GM21619 (cell line): ENCODE measurements at regions not wholly inside any gene's neighbourhood (a gene's known extent, or its start where the extent isn't known, plus 50 kb on each side); places are given as distances from the start of the nearest gene placed in this dataset.
"Not testable (repeated sequence)": the region's sequence is repeated elsewhere in the genome, so short reads cannot be mapped to it uniquely, and the experiment has no call there.

Experiments
- ATAC-seq: cut with Tn5 transposase; IDR thresholded peaks from one replicate; pipeline ENCODE4 v1.9.1; 2021; ENCODE audit not compliant: unreplicated experiment

GRCh38 chr3:4147556-4148118 lies 155.5 kb upstream of the SETMAR start:
- no peak for ATAC-seq

- ATAC-seq = no peak
Observed at GRCh38 chr3:4149296-4149695, 153.9 kb upstream of the SETMAR start.

GRCh38 chr3:4150816-4151215 lies 152.4 kb upstream of the SETMAR start:
- ATAC-seq = no peak

- ATAC-seq = no peak
Observed at GRCh38 chr3:4151859-4152258, 151.3 kb upstream of the SETMAR start.

- ATAC-seq = no peak
Observed at GRCh38 chr3:4153771-4154170, 149.4 kb upstream of the SETMAR start.

GRCh38 chr3:4158329-4158728 lies 144.8 kb upstream of the SETMAR start:
- ATAC-seq = no peak

- ATAC-seq = no peak
Observed at GRCh38 chr3:4162096-4162495, 141.1 kb upstream of the SETMAR start.

GRCh38 chr3:4163011-4163410 lies 140.2 kb upstream of the SETMAR start:
- ATAC-seq = no peak

- no peak for ATAC-seq
Observed at GRCh38 chr3:4166540-4166939, 136.6 kb upstream of the SETMAR start.

GRCh38 chr3:4167230-4167629 lies 135.9 kb upstream of the SETMAR start:
- not testable (repeated sequence) for ATAC-seq

GRCh38 chr3:4174791-4175190 lies 128.4 kb upstream of the SETMAR start:
- no peak for ATAC-seq

- no peak for ATAC-seq
Observed at GRCh38 chr3:4191971-4192370, 111.2 kb upstream of the SETMAR start.

- ATAC-seq = no peak
Observed at GRCh38 chr3:4195006-4195405, 108.2 kb upstream of the SETMAR start.

GRCh38 chr3:4196506-4197147 lies 106.5 kb upstream of the SETMAR start:
- no peak for ATAC-seq

GRCh38 chr3:4197670-4198069 lies 105.5 kb upstream of the SETMAR start:
- no peak for ATAC-seq

GRCh38 chr3:4198491-4198890 lies 104.7 kb upstream of the SETMAR start:
- ATAC-seq = no peak

GRCh38 chr3:4204776-4205175 lies 98.4 kb upstream of the SETMAR start:
- ATAC-seq = not testable (repeated sequence)

- ATAC-seq = no peak
Observed at GRCh38 chr3:4207672-4208071, 95.5 kb upstream of the SETMAR start.

- ATAC-seq = no peak
Observed at GRCh38 chr3:4208556-4208955, 94.6 kb upstream of the SETMAR start.

- no peak for ATAC-seq
Observed at GRCh38 chr3:4211610-4212009, 91.6 kb upstream of the SETMAR start.

- not testable (repeated sequence) for ATAC-seq
Observed at GRCh38 chr3:4213420-4213819, 89.7 kb upstream of the SETMAR start.

GRCh38 chr3:4216974-4217373 lies 86.2 kb upstream of the SETMAR start:
- not testable (repeated sequence) for ATAC-seq
